GM12874 (cell line): ENCODE measurements at regions not wholly inside any gene's neighbourhood (a gene's known extent, or its start where the extent isn't known, plus 50 kb on each side); places are given as distances from the start of the nearest gene placed in this dataset.

Experiments used
- CTCF ChIP-seq: IDR thresholded peaks from 2 replicates; pipeline ENCODE4 v1.5.1; 2011; ENCODE audit warnings: low read depth, mild to moderate bottlenecking, control low read depth, low read length, moderate library complexity; ENCODE audit not compliant: insufficient read depth

- TF ChIP-seq CTCF = no peak
These were observed 472.7 kb downstream of the PLPP3 start for GRCh38 chr1:56106531-56107274.

GRCh38 chr1:56105397-56105796 lies 474.0 kb downstream of the PLPP3 start:
- no peak for TF ChIP-seq CTCF

GRCh38 chr1:56099766-56100265 lies 479.5 kb downstream of the PLPP3 start:
- TF ChIP-seq CTCF = no peak

DNA sequence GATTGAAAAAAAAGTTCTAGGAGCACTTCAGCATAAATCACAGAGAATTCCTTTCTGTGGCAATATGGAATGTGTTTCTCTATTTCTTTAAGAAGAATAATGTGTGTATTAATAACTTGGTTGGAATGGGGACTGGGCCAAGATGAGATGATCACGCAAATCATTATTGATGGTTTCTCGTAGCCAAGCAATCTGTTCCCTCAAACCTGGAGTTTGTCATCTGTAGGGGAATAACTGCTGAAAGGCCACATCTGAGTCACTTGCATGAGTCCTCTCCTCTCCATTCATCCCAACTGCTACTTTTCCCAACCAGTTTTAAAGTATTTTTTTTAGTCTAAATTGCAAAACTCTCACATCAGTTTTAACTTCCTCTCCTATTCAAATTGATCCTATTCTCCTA lies 480.4 kb downstream of the PLPP3 start:
- TF ChIP-seq CTCF = no peak

DNA sequence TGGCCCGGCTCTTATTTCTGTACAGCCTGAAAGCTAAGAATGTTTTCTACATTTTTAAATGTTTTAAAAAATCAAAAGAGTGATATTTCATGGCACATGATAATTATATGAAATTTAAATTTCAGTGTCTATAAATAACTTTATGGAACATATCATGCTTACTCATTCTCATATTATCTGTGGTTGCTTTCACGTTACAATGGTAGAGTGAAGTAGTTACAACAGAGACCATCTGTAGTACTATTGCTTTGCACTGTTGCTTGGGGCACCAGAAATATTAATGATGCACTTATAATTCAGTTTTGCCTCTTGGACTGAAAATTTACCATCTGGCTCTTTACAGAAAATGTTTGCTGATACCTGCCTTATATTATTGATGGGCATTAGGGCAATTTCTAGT lies 481.6 kb downstream of the PLPP3 start:
- no peak for TF ChIP-seq CTCF

GRCh38 chr1:56095696-56096665 lies 483.4 kb downstream of the PLPP3 start:
- no peak for TF ChIP-seq CTCF

- no peak for TF ChIP-seq CTCF
These were observed 485.2 kb downstream of the PLPP3 start for GRCh38 chr1:56094168-56094567.
